ENCODE measurements at regions not wholly inside any gene's neighbourhood (a gene's known extent, or its start where the extent isn't known, plus 50 kb on each side); places are given as distances from the start of the nearest gene placed in this dataset.

GRCh38 chr14:100667656-100668055 lies 59.0 kb upstream of the DLK1 start:
- Histone ChIP-seq H4K20me1 (ENCODE audit: insufficient read depth, low read depth, low read length) (no peaks in the 10 kb centered on the region), H3K4me1 (ENCODE audit: low read length) (no peaks in the 10 kb centered on the region), H3K27ac (ENCODE audit: low read length) (no peak overlapping the region), H3K36me3 (ENCODE audit: insufficient read depth, low read length) (no peaks in the 10 kb centered on the region), H3K4me3 (ENCODE audit: low read length) (no peak overlapping the region), H3K4me2 (ENCODE audit: low read depth, low read length, poor library complexity, severe bottlenecking) (no peak overlapping the region), H3K9me3 (ENCODE audit: low read length) (no peaks in the 10 kb centered on the region), H3K9me2 (replicated peaks; ENCODE audit: insufficient read depth, low read length) (no peaks in the 10 kb centered on the region), H3K27me3 (ENCODE audit: low read length) (no peaks in the 10 kb centered on the region), H3K79me2 (ENCODE audit: low read length) (no peaks in the 10 kb centered on the region), H2AFZ (ENCODE audit: low read length) (no peak overlapping the region), H3K9ac (ENCODE audit: low read length) (no peak overlapping the region)
- no peak for DNase-seq

GRCh38 chr14:100668352-100668751 lies 58.3 kb upstream of the DLK1 start:
- Histone ChIP-seq H3K4me2 (ENCODE audit: low read depth, low read length, poor library complexity, severe bottlenecking) (no peak overlapping the region), H3K4me1 (ENCODE audit: low read length) (no peaks in the 10 kb centered on the region), H3K9ac (ENCODE audit: low read length) (no peak overlapping the region), H3K9me3 (ENCODE audit: low read length) (no peaks in the 10 kb centered on the region), H3K27ac (ENCODE audit: low read length) (no peak overlapping the region), H3K36me3 (ENCODE audit: insufficient read depth, low read length) (no peaks in the 10 kb centered on the region), H3K4me3 (ENCODE audit: low read length) (no peak overlapping the region), H4K20me1 (ENCODE audit: insufficient read depth, low read depth, low read length) (no peaks in the 10 kb centered on the region), H3K79me2 (ENCODE audit: low read length) (no peaks in the 10 kb centered on the region), H3K27me3 (ENCODE audit: low read length) (no peaks in the 10 kb centered on the region), H3K9me2 (replicated peaks; ENCODE audit: insufficient read depth, low read length) (no peaks in the 10 kb centered on the region), H2AFZ (ENCODE audit: low read length) (no peak overlapping the region)
- no peak for DNase-seq

GRCh38 chr14:100669011-100669412 lies 57.7 kb upstream of the DLK1 start:
- Histone ChIP-seq H3K4me1 (ENCODE audit: low read length) (no peaks in the 10 kb centered on the region), H3K9me2 (replicated peaks; ENCODE audit: insufficient read depth, low read length) (no peaks in the 10 kb centered on the region), H2AFZ (ENCODE audit: low read length) (no peak overlapping the region), H3K4me2 (ENCODE audit: low read depth, low read length, poor library complexity, severe bottlenecking) (no peak overlapping the region), H4K20me1 (ENCODE audit: insufficient read depth, low read depth, low read length) (no peaks in the 10 kb centered on the region), H3K79me2 (ENCODE audit: low read length) (no peaks in the 10 kb centered on the region), H3K27ac (ENCODE audit: low read length) (no peak overlapping the region), H3K36me3 (ENCODE audit: insufficient read depth, low read length) (no peaks in the 10 kb centered on the region), H3K4me3 (ENCODE audit: low read length) (no peak overlapping the region), H3K9ac (ENCODE audit: low read length) (no peak overlapping the region), H3K9me3 (ENCODE audit: low read length) (no peaks in the 10 kb centered on the region), H3K27me3 (ENCODE audit: low read length) (no peaks in the 10 kb centered on the region)
- no peak for DNase-seq

- no peaks in the 10 kb centered on the region for H4K20me1 ChIP-seq (ENCODE audit: insufficient read depth, low read depth, low read length)
- no peaks in the 10 kb centered on the region for H3K4me1 ChIP-seq (ENCODE audit: low read length)
- no peak overlapping the region for H3K27ac ChIP-seq (ENCODE audit: low read length)
- no peak for DNase-seq
- H3K9me3 ChIP-seq (ENCODE audit: low read length): no peaks in the 10 kb centered on the region
- H3K9ac ChIP-seq (ENCODE audit: low read length): no peak overlapping the region
- no peaks in the 10 kb centered on the region for H3K79me2 ChIP-seq (ENCODE audit: low read length)
- H3K4me3 ChIP-seq (ENCODE audit: low read length): no peak overlapping the region
- H3K4me2 ChIP-seq (ENCODE audit: low read depth, low read length, poor library complexity, severe bottlenecking): no peak overlapping the region
- H3K27me3 ChIP-seq (ENCODE audit: low read length): no peaks in the 10 kb centered on the region
- no peaks in the 10 kb centered on the region for H3K9me2 ChIP-seq (replicated peaks; ENCODE audit: insufficient read depth, low read length)
- no peak overlapping the region for H2AFZ ChIP-seq (ENCODE audit: low read length)
- no peaks in the 10 kb centered on the region for H3K36me3 ChIP-seq (ENCODE audit: insufficient read depth, low read length)
Observed at GRCh38 chr14:100669468-100669867, 57.2 kb upstream of the DLK1 start.

- no peaks in the 10 kb centered on the region for H3K9me3 ChIP-seq (ENCODE audit: low read length)
- no peaks in the 10 kb centered on the region for H4K20me1 ChIP-seq (ENCODE audit: insufficient read depth, low read depth, low read length)
- no peak overlapping the region for H3K27ac ChIP-seq (ENCODE audit: low read length)
- no peaks in the 10 kb centered on the region for H3K79me2 ChIP-seq (ENCODE audit: low read length)
- no peaks in the 10 kb centered on the region for H3K36me3 ChIP-seq (ENCODE audit: insufficient read depth, low read length)
- H3K27me3 ChIP-seq (ENCODE audit: low read length): no peaks in the 10 kb centered on the region
- DNase-seq: no peak
- H3K4me2 ChIP-seq (ENCODE audit: low read depth, low read length, poor library complexity, severe bottlenecking): no peak overlapping the region
- H2AFZ ChIP-seq (ENCODE audit: low read length): no peak overlapping the region
- no peaks in the 10 kb centered on the region for H3K4me1 ChIP-seq (ENCODE audit: low read length)
- no peak overlapping the region for H3K9ac ChIP-seq (ENCODE audit: low read length)
- no peak overlapping the region for H3K4me3 ChIP-seq (ENCODE audit: low read length)
- no peaks in the 10 kb centered on the region for H3K9me2 ChIP-seq (replicated peaks; ENCODE audit: insufficient read depth, low read length)
Observed at GRCh38 chr14:100670017-100670752, 56.5 kb upstream of the DLK1 start.

- H3K27ac ChIP-seq (ENCODE audit: low read length): no peak overlapping the region
- H3K4me1 ChIP-seq (ENCODE audit: low read length): no peaks in the 10 kb centered on the region
- no peak for DNase-seq
- no peaks in the 10 kb centered on the region for H3K79me2 ChIP-seq (ENCODE audit: low read length)
- no peaks in the 10 kb centered on the region for H3K9me2 ChIP-seq (replicated peaks; ENCODE audit: insufficient read depth, low read length)
- H3K9ac ChIP-seq (ENCODE audit: low read length): no peak overlapping the region
- H3K27me3 ChIP-seq (ENCODE audit: low read length): no peaks in the 10 kb centered on the region
- H4K20me1 ChIP-seq (ENCODE audit: insufficient read depth, low read depth, low read length): no peaks in the 10 kb centered on the region
- no peak overlapping the region for H3K4me2 ChIP-seq (ENCODE audit: low read depth, low read length, poor library complexity, severe bottlenecking)
- no peaks in the 10 kb centered on the region for H3K36me3 ChIP-seq (ENCODE audit: insufficient read depth, low read length)
- no peaks in the 10 kb centered on the region for H3K9me3 ChIP-seq (ENCODE audit: low read length)
- H2AFZ ChIP-seq (ENCODE audit: low read length): no peak overlapping the region
- H3K4me3 ChIP-seq (ENCODE audit: low read length): no peak overlapping the region
Observed at GRCh38 chr14:100670753-100671049, 56.0 kb upstream of the DLK1 start.

- Histone ChIP-seq H3K4me1 (ENCODE audit: low read length) (no peaks in the 10 kb centered on the region), H3K27me3 (ENCODE audit: low read length) (no peaks in the 10 kb centered on the region), H3K4me2 (ENCODE audit: low read depth, low read length, poor library complexity, severe bottlenecking) (no peak overlapping the region), H3K36me3 (ENCODE audit: insufficient read depth, low read length) (no peaks in the 10 kb centered on the region), H2AFZ (ENCODE audit: low read length) (no peak overlapping the region), H4K20me1 (ENCODE audit: insufficient read depth, low read depth, low read length) (no peaks in the 10 kb centered on the region), H3K4me3 (ENCODE audit: low read length) (no peak overlapping the region), H3K9me3 (ENCODE audit: low read length) (no peaks in the 10 kb centered on the region), H3K79me2 (ENCODE audit: low read length) (no peaks in the 10 kb centered on the region), H3K9me2 (replicated peaks; ENCODE audit: insufficient read depth, low read length) (no peaks in the 10 kb centered on the region), H3K9ac (ENCODE audit: low read length) (no peak overlapping the region), H3K27ac (ENCODE audit: low read length) (no peak overlapping the region)
- no peak for DNase-seq
Observed at GRCh38 chr14:100671386-100671901, 55.2 kb upstream of the DLK1 start.

GRCh38 chr14:100671906-100672305 lies 54.8 kb upstream of the DLK1 start:
- H3K4me3 ChIP-seq (ENCODE audit: low read length): no peak overlapping the region
- no peak overlapping the region for H3K27ac ChIP-seq (ENCODE audit: low read length)
- H3K4me2 ChIP-seq (ENCODE audit: low read depth, low read length, poor library complexity, severe bottlenecking): no peak overlapping the region
- H3K9ac ChIP-seq (ENCODE audit: low read length): no peak overlapping the region
- H2AFZ ChIP-seq (ENCODE audit: low read length): no peak overlapping the region
- DNase-seq: no peak
- H3K27me3 ChIP-seq (ENCODE audit: low read length): no peaks in the 10 kb centered on the region
- no peaks in the 10 kb centered on the region for H3K79me2 ChIP-seq (ENCODE audit: low read length)
- no peaks in the 10 kb centered on the region for H3K36me3 ChIP-seq (ENCODE audit: insufficient read depth, low read length)
- H4K20me1 ChIP-seq (ENCODE audit: insufficient read depth, low read depth, low read length): no peaks in the 10 kb centered on the region
- no peaks in the 10 kb centered on the region for H3K9me2 ChIP-seq (replicated peaks; ENCODE audit: insufficient read depth, low read length)
- H3K4me1 ChIP-seq (ENCODE audit: low read length): no peaks in the 10 kb centered on the region
- H3K9me3 ChIP-seq (ENCODE audit: low read length): no peaks in the 10 kb centered on the region
